WTC11 (cell line): ENCODE measurements at regions not wholly inside any gene's neighbourhood (a gene's known extent, or its start where the extent isn't known, plus 50 kb on each side); places are given as distances from the start of the nearest gene placed in this dataset.

Experiments
- ATAC-seq: fragments of 200-7000 bp; cut with Tn5 transposase; 2 replicates; pipeline ENCODE4 v1.10.0; 2021; ENCODE audit warnings: mild to moderate bottlenecking, moderate library complexity
- CTCF ChIA-PET: fragments of 300-600 bp; sonication (Branson Sonifier 250); formaldehyde crosslinking; loops from one replicate; lab custom pipeline; 2021; ENCODE audit warnings: antibody characterized with exemption; lab: Charles Lee
- POLR2A ChIA-PET: fragments of 350-600 bp; sonication (Branson Sonifier 250); formaldehyde crosslinking; loops from one replicate; lab custom pipeline; 2021; ENCODE audit warnings: antibody characterized with exemption; lab: Charles Lee
- DNase-seq: peaks from one replicate; pipeline ENCODE4 v3.0.0; 2021; ENCODE audit warnings: low spot score
- H3K27ac Mint-ChIP-seq: 2 replicates; pipeline ENCODE4 v1.8.0; 2021; ENCODE audit warnings: mixed read lengths
- H3K27me3 Mint-ChIP-seq: 2 replicates; pipeline ENCODE4 v1.8.0; 2021; ENCODE audit warnings: low read depth, mild to moderate bottlenecking, moderate library complexity, mixed read lengths
- H3K36me3 Mint-ChIP-seq: 2 replicates; pipeline ENCODE4 v1.8.0; 2021; ENCODE audit warnings: mixed read lengths
- H3K4me1 Mint-ChIP-seq: 2 replicates; pipeline ENCODE4 v1.8.0; 2022; ENCODE audit warnings: mixed read lengths
- H3K4me3 Mint-ChIP-seq: 2 replicates; pipeline ENCODE4 v1.8.0; 2021; ENCODE audit warnings: mild to moderate bottlenecking, moderate library complexity, mixed read lengths
- H3K9me3 Mint-ChIP-seq: 2 replicates; pipeline ENCODE4 v1.8.0; 2021; ENCODE audit warnings: mixed read lengths
- AR ChIP-seq: fragments of 250-450 bp; sonication (Bioruptor Pico); IDR thresholded peaks from 2 replicates; pipeline ENCODE4 v1.9.0; 2021; ENCODE audit warnings: mild to moderate bottlenecking
- ATF1 ChIP-seq: sonication (generic); formaldehyde crosslinking; IDR thresholded peaks from 2 replicates; pipeline ENCODE4 v1.8.1; 2023; ENCODE audit warnings: mild to moderate bottlenecking, moderate library complexity, missing genetic modification reagents
- CREM ChIP-seq: sonication (generic); formaldehyde crosslinking; IDR thresholded peaks from 2 replicates; pipeline ENCODE4 v1.8.1; 2022; ENCODE audit warnings: mild to moderate bottlenecking, missing genetic modification reagents, moderate library complexity
- CTCF ChIP-seq: fragments of 200-600 bp; IDR thresholded peaks from 2 replicates; pipeline ENCODE4 v1.8.0; 2022; ENCODE audit warnings: antibody characterized with exemption
- E2F5 ChIP-seq: sonication (generic); formaldehyde crosslinking; IDR thresholded peaks from 2 replicates; pipeline ENCODE4 v1.8.1; 2022; ENCODE audit warnings: mild to moderate bottlenecking, moderate library complexity, missing genetic modification reagents
- EMX1 ChIP-seq: fragments of 250-450 bp; sonication (Bioruptor Pico); IDR thresholded peaks from 2 replicates; pipeline ENCODE4 v1.8.0; 2021; ENCODE audit warnings: mild to moderate bottlenecking
- ERG ChIP-seq: fragments of 250-450 bp; sonication (Bioruptor Pico); IDR thresholded peaks from 2 replicates; pipeline ENCODE4 v1.8.0; 2021; ENCODE audit warnings: mild to moderate bottlenecking
- ESRRA ChIP-seq: sonication (generic); formaldehyde crosslinking; IDR thresholded peaks from 2 replicates; pipeline ENCODE4 v1.8.1; 2022; ENCODE audit warnings: mild to moderate bottlenecking, missing genetic modification reagents, borderline replicate concordance
- GTF2I ChIP-seq: fragments of 250-450 bp; sonication (Bioruptor Pico); conservative IDR thresholded peaks from 2 replicates; pipeline ENCODE4 v1.4.0; 2021; ENCODE audit warnings: mild to moderate bottlenecking
- IRF2 ChIP-seq: sonication (generic); formaldehyde crosslinking; IDR thresholded peaks from 2 replicates; pipeline ENCODE4 v1.8.0; 2022; ENCODE audit warnings: low read depth, missing genetic modification reagents, borderline replicate concordance
- NR2C2 ChIP-seq: sonication (generic); formaldehyde crosslinking; IDR thresholded peaks from 2 replicates; pipeline ENCODE4 v1.8.0; 2022; ENCODE audit warnings: mild to moderate bottlenecking, missing genetic modification reagents
- SMAD3 ChIP-seq: sonication (generic); formaldehyde crosslinking; IDR thresholded peaks from 2 replicates; pipeline ENCODE4 v1.8.0; 2022; ENCODE audit warnings: missing genetic modification reagents, mild to moderate bottlenecking, borderline replicate concordance
- SOX15 ChIP-seq: fragments of 250-450 bp; sonication (Bioruptor Pico); IDR thresholded peaks from 2 replicates; pipeline ENCODE4 v1.9.0; 2021; ENCODE audit warnings: mild to moderate bottlenecking
- TP53 ChIP-seq: sonication (generic); formaldehyde crosslinking; IDR thresholded peaks from 2 replicates; pipeline ENCODE4 v1.8.1; 2023; ENCODE audit warnings: mild to moderate bottlenecking, missing genetic modification reagents
- USF1 ChIP-seq: sonication (generic); formaldehyde crosslinking; IDR thresholded peaks from 2 replicates; pipeline ENCODE4 v1.8.0; 2022; ENCODE audit warnings: mild to moderate bottlenecking, missing genetic modification reagents
- ZNF138 ChIP-seq: sonication (generic); formaldehyde crosslinking; conservative IDR thresholded peaks from 2 replicates; pipeline ENCODE4 v1.8.1; 2022; ENCODE audit warnings: mild to moderate bottlenecking, moderate library complexity, missing genetic modification reagents
- ZNF263 ChIP-seq: sonication (generic); formaldehyde crosslinking; IDR thresholded peaks from 2 replicates; pipeline ENCODE4 v1.8.1; 2022; ENCODE audit warnings: low read depth, mild to moderate bottlenecking, moderate library complexity, missing genetic modification reagents
- ZNF281 ChIP-seq: sonication (generic); formaldehyde crosslinking; IDR thresholded peaks from 2 replicates; pipeline ENCODE4 v1.8.0; 2023; ENCODE audit warnings: mild to moderate bottlenecking, missing genetic modification reagents

GRCh38 chr2:152920846-152921245 lies 202.4 kb downstream of the ARL6IP6 start (continued):
- TF ChIP-seq TP53: no peak
- no peak for TF ChIP-seq CREM (CRISPR knock-in tag)
- no peak for TF ChIP-seq NR2C2 (CRISPR knock-in tag)

- H3K27ac Mint-ChIP-seq: no peak overlapping the region
- no peak for DNase-seq
- H3K4me3 Mint-ChIP-seq: no peak overlapping the region
- TF ChIP-seq CTCF (no peak), TP53 (no peak), ESRRA (CRISPR knock-in tag) (no peak), ZNF281 (CRISPR knock-in tag) (no peak), USF1 (CRISPR knock-in tag) (no peak), IRF2 (CRISPR knock-in tag) (no peak), ATF1 (CRISPR knock-in tag) (no peak), SOX15 (CRISPR knock-in tag) (no peak), SMAD3 (no peak), ERG (no peak)
- H3K9me3 Mint-ChIP-seq: peaks cover 5% of the 10 kb centered on the region; the same call in 1 of the 2 replicates
- no peaks in the 10 kb centered on the region; the same call in none of the 2 replicates for H3K27me3 Mint-ChIP-seq
- no peaks in the 10 kb centered on the region for H3K4me1 Mint-ChIP-seq
- CTCF ChIA-PET: no interaction called here
- POLR2A ChIA-PET: no interaction called here
- H3K36me3 Mint-ChIP-seq: no peaks in the 10 kb centered on the region
- ATAC-seq: no peak
These were observed 192.6 kb downstream of the ARL6IP6 start for GRCh38 chr2:152910970-152911369.

- no peaks in the 10 kb centered on the region; the same call in 1 of the 2 replicates for H3K27me3 Mint-ChIP-seq
- POLR2A ChIA-PET: no interaction called here
- H3K4me3 Mint-ChIP-seq: no peak overlapping the region
- no peak for DNase-seq
- H3K36me3 Mint-ChIP-seq: no peaks in the 10 kb centered on the region
- TF ChIP-seq GTF2I (CRISPR knock-in tag): no peak
- no peak for TF ChIP-seq SOX15 (CRISPR knock-in tag)
- TF ChIP-seq ZNF281 (CRISPR knock-in tag): no peak
- TF ChIP-seq SMAD3: no peak
- TF ChIP-seq E2F5 (CRISPR knock-in tag): no peak
- no peak for TF ChIP-seq ZNF138 (CRISPR knock-in tag)
- no peak for TF ChIP-seq ZNF263
- no peak for TF ChIP-seq AR
- TF ChIP-seq NR2C2 (CRISPR knock-in tag): no peak
- no peak for TF ChIP-seq EMX1 (CRISPR knock-in tag)
- CTCF ChIA-PET: no interaction called here
- H3K27ac Mint-ChIP-seq: no peak overlapping the region
- H3K9me3 Mint-ChIP-seq: peaks cover 5% of the 10 kb centered on the region; the same call in 1 of the 2 replicates
- ATAC-seq: no peak
- H3K4me1 Mint-ChIP-seq: no peaks in the 10 kb centered on the region
These were observed 188.6 kb downstream of the ARL6IP6 start for GRCh38 chr2:152907046-152907445.
